GM19455 (cell line): ENCODE measurements at regions not wholly inside any gene's neighbourhood (a gene's known extent, or its start where the extent isn't known, plus 50 kb on each side); places are given as distances from the start of the nearest gene placed in this dataset.
"Not testable (repeated sequence)": the region's sequence is repeated elsewhere in the genome, so short reads cannot be mapped to it uniquely, and the experiment has no call there.

Experiments used
- ATAC-seq: cut with Tn5 transposase; IDR thresholded peaks from one replicate; pipeline ENCODE4 v1.9.1; 2021; ENCODE audit not compliant: unreplicated experiment

- ATAC-seq: no peak
These were observed 380.2 kb downstream of the LNPK start for GRCh38 chr2:175621821-175622220.

DNA sequence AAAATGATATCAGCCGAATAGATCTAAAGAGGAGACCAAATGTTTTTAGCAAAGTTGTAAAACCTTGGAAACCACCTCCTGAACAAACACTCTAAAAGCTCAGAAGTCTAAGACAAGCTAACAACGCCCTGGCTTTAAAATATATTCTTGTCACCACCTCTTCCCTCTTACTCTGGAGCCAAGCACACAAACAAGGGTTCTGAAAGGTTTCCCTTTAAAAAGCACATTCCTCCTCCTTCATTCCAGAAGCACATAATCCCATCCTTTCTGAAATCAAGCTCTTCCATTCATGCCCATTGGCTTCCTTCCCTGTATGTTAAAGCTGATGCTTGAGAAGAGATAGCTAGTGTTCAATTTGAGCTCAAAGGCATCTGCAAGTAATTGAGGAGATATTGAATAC lies 382.0 kb downstream of the LNPK start:
- no peak for ATAC-seq

GRCh38 chr2:175619179-175620045 lies 382.7 kb downstream of the LNPK start:
- ATAC-seq: no peak

DNA sequence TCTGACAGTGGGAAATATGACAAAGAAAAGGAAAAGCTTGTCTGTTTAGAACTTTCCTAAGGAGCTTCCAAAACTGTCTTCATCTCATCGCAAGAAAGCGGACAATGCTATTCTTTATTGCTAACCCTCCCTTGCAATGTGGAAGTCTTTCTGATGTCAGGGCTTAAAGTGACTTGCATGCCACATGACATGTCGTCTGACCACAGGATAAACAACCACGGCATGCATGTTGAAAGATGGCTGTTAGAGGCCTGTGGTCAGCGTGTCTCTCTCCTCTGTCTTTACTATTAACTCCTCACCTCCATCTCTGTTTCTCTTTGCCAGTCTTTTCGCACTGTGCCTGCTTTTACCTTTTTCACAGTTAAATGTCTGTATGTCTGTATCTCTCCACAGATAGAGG lies 389.8 kb downstream of the LNPK start:
- ATAC-seq: no peak

DNA sequence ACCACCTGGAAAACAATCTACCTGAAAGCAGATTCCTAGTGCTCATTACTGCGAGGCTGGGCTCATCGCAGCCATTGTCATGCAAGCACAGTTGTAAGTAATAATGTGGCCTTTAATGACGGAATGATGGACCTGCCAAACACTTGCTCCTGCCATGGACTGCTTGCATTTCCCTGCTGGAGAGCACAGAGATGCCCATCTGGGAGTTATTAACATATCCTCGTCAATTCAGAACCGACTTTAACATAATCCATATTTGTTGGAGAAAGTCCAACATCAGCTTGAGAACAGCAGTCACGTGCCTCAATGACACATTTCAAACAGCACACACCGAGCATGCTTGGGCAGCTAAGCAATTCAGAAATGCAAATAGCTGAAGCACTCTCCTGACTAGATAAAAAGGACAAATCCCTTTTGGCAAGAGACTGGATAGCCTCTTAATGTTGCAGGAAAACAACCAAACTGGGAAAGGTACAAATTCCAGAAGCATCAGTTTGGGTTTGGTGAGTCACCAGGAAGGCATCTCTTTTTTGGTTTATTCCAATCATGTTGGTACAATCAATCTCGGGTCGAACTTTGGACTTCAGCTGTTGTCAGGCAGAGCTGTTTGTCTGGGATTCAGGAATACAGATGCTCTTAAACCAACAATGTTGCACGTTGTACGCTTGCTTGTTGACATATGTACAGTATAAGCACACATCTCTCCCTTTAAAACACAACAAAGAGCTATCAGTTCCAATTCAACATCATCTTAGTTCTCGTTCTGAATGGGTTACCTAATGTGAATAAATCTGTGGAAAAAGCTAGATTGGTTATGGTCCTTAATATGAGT lies 395.8 kb downstream of the LNPK start:
- no peak for ATAC-seq

DNA sequence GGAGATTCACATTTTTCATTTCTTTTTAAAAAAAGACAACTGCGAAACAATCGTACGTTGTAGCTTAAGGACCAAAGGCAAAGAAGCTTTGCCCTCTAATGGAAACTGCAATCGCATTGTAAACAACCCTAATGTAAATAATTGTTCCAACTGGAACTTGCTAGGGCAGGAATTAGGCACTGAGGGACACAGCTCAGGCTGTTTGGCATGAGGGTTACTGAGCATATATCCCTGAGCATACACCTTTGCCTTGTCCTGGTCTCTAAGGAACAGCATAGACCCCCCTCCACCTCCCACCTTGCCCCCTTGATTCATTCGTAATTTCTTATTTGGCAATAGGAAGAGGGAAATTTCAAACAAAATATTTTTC lies 396.4 kb downstream of the LNPK start:
- ATAC-seq: no peak

DNA sequence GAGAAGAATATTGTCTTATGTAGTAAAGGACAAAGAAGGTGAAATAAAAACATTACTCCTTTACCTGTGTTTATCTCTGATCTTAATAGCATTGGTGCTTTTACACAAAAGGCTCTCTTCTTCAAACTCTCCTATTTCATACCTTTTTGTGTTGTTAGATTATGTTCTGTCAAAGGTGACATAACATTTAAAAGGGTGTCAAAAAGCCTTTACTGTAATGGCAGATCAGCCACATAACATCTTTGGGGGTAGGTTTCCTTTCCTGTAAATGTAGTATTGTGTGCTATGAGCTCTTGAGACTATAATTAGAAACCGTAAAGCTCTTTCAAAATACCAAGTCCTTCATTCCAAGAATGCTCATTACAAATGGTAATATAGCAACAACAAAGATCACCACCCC lies 400.1 kb downstream of the LNPK start:
- no peak for ATAC-seq

DNA sequence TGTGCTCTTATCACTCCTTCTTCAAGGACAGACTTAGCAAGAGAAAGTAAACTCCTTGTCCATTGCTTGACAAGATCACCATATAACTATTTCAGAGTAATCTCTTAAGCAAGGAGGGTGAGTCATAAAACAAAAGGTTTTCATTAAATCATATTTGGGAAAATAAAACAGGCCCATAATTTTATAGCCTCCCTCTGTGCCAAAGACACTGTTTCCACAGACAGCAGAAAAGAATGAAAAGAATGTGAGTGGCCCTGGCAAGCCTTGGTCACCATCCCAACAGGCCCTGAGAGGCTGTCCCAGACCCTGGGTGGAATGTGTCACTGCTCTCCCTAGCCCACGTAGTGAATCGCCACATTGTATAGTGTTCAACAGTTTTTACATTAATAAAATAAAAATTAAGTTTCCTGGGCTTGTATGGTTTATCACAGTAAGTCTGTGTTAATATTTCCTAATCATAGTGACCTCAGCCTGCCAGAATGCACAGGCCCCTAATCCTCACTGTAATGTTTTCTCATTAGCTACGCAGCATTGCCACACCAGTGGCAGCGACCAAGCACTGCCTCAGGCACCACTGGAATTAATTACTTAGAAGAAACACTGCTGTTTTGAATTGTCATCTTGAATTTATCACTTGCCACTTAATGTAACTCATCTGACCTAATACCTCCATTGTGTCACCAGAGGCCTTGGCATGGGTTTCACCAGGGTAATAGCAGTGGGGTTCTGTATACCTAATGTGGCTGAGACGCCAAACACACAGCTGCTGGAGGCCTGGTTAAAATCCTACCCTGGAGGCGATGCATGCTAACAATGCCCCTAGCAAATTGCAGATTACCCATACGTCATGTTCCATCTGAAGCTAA lies 401.9 kb downstream of the LNPK start:
- ATAC-seq: no peak

DNA sequence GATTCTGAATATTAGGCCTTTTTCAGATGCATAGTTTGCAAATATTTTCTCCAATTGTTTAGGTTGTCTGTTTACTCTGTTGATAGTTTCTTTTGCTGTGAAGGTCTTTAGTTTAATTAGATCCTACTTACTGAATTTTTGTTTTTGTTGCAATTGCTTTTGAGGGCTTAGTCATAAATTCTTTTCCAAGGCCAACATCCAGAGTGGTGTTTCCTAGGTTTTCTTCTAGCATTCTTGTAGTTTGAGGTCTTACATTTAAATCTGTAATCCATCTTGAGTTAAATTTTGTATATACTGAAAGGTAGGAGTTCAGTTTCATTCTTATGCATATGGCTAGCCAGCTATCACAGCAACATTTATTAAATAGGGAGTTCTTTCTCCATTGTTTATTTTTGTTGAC lies 404.8 kb downstream of the LNPK start:
- no peak for ATAC-seq

- no peak for ATAC-seq
These were observed 406.9 kb downstream of the LNPK start for GRCh38 chr2:175595139-175595538.

- ATAC-seq: not testable (repeated sequence)
These were observed 408.2 kb downstream of the LNPK start for GRCh38 chr2:175593686-175594525.

GRCh38 chr2:175588213-175588612 lies 406.7 kb upstream of the ATP5MC3 start:
- ATAC-seq: not testable (repeated sequence)

GRCh38 chr2:175585496-175585895 lies 404.0 kb upstream of the ATP5MC3 start:
- ATAC-seq: no peak

DNA sequence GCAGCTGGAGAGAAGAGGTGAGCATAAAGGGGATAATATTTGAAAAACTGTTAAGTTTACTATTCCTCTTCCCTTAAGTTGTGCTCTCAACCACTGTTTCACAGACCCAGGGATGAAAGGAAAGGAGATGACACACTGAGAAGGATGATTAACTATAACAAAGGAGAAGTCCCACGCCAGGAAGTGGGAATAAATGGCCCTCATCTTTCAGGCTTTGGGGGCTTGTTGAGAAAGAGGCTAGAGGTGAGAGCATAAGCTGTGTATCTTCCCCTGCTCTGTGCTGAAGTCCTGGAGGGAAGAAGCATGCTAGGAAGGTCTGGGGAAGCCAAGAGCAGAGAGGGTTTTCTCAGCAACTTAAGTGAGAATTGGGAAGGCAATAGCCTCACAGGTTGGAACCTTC lies 399.1 kb upstream of the ATP5MC3 start:
- ATAC-seq: no peak

DNA sequence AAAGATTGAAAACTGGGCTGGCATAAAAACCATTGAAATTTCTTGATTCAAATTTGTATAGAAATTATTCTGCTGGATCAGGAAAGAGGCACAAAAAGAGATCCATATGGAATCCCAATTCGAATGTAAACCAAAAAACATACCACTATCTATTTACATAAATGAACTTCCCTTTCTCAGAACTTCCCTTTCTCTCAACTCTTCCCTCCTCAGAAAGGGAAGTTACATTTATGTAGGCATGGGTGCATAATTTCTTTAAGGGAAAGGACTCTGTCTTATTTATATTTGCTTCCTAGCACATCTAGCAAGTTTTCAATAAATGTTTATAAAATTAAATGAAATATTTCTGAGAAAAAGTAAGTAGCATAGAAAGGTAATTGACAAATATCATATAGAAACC lies 398.1 kb upstream of the ATP5MC3 start:
- no peak for ATAC-seq

GRCh38 chr2:175577368-175577970 lies 396.0 kb upstream of the ATP5MC3 start:
- ATAC-seq: no peak

DNA sequence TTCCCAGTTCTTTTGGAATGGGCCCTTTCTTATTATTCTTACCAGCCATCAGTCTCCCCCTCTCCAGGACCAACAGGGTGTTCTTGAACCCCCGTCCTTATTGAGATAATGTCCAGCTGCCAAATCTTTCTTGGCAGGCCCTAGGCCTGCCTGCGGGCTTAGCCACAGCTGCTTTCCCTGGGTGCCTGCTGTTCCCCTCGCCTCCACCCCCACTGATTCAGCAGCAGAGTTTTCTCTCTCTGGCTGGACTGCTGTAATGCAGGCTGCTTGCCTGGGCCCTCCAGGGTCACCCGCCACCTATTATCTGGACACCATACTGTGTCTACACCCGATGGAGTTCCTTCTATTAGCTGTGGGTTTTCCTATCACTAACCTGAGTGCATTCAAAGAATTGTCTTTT lies 395.4 kb upstream of the ATP5MC3 start:
- no peak for ATAC-seq

DNA sequence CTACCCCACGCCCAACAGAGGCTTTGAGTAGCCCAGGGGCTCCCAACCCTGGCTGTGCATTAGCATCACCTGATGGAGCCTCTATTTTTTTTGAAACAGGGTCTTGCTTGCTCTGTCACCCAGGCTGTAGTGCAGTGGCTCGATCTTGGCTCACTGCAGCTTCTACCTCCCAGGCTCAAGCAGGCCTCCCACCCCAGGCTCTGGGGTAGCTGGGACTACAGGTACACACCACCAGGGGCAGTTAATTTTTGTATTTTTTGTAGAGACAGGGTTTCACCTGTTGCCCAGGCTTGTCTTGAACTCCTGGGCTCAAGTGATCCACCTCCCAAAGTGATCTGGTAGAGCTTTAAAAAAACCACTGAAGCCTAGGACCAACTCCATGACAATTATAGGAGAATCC lies 394.8 kb upstream of the ATP5MC3 start:
- ATAC-seq: peak; percentile 4

DNA sequence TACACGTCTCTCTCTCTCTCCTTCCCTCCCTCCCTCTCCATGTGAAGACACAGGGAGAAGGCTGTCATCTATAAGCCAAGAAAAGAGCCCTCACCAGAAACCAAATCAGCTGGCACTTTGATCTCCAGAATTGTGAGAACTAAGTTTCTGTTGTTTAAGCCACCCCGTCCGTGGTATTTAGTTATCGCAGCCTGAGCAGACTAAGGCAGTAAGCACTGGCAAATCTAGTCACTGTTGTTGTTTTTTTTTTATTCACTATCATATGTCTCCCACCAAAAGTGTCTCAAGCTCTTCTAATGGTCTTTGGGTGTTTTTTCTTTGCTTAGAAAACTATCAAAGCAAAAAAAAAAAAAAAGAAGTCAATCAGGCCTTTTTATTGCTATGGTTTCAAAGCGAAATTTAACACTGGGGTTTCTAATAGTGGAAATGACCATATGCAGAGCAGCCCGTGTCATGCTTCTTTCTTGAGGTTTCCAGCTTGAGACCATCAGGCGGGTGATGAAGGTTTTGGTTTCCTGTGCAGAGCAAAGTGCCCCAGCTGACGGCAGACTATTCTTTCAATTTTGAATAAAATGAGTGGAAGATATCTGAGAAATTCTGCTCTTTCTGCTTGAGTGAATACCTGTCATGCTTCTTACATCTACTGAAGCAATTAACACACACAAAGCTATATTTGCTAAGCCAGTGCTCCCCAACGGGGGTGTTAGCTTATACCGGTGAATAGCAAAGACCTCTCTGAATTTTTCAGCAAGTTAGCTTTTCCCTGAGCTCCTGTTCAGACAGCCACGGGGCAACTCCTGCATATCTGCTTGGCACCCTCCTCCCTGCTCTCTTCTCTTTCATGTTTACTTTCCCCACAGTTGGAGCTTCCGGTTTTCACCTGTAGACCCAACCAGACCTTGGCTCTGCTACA lies 394.1 kb upstream of the ATP5MC3 start:
- peak; percentile 97 for ATAC-seq
